WERI-Rb-1 (cell line): ENCODE measurements at regions not wholly inside any gene's neighbourhood (a gene's known extent, or its start where the extent isn't known, plus 50 kb on each side); places are given as distances from the start of the nearest gene placed in this dataset.

Source experiments
- DNase-seq: peaks from one replicate; pipeline ENCODE4 v3.0.0-alpha.2; 2020
- H3K27ac ChIP-seq: fragments of 250-450 bp; sonication (Bioruptor Pico); 2 replicates; pipeline ENCODE4 v1.5.1; 2020; ENCODE audit warnings: mild to moderate bottlenecking, moderate library complexity
- H3K27me3 ChIP-seq: fragments of 250-450 bp; sonication (Bioruptor Pico); 2 replicates; pipeline ENCODE4 v1.5.1; 2021; ENCODE audit warnings: mild to moderate bottlenecking, low read depth, moderate library complexity; ENCODE audit not compliant: insufficient read depth, severe bottlenecking
- H3K36me3 ChIP-seq: fragments of 250-450 bp; sonication (Bioruptor Pico); 2 replicates; pipeline ENCODE4 v1.5.1; 2020; ENCODE audit warnings: mild to moderate bottlenecking, moderate library complexity
- H3K4me3 ChIP-seq: 2 replicates; pipeline ENCODE4 v1.5.1; 2011; ENCODE audit warnings: low read depth, mild to moderate bottlenecking, control low read depth, low read length
- H3K9me3 ChIP-seq: fragments of 250-450 bp; sonication (Bioruptor Pico); 2 replicates; pipeline ENCODE4 v1.5.1; 2021; ENCODE audit warnings: mild to moderate bottlenecking, moderate library complexity; ENCODE audit not compliant: severe bottlenecking
- TF ChIP-seq, protein P1 (sequence below): IDR thresholded peaks from 2 replicates; pipeline ENCODE4 v1.5.1; 2011; ENCODE audit warnings: low read depth, mild to moderate bottlenecking, control low read depth, inconsistent platforms, low read length

DNA sequence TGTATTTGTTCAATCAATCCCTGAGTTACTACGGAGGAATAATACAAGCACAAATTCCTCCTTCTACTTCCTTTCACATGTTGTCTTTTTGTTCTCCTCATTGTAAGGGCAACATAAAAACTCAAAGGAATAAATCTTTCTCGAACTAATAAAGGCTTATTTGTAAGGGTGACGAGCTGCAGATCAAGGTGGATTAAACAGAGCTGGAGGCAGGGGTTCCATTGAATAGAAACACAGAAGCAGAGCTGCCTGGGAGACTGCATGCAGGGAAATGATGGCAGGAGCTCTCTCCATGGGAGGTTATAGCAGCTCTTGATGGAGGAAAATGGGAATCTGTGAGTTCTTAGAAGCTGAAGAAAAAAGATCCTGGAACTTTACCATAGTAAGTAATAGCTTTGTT is 160.2 kb downstream of the CYYR1 start:
- DNase-seq: no peak

DNA sequence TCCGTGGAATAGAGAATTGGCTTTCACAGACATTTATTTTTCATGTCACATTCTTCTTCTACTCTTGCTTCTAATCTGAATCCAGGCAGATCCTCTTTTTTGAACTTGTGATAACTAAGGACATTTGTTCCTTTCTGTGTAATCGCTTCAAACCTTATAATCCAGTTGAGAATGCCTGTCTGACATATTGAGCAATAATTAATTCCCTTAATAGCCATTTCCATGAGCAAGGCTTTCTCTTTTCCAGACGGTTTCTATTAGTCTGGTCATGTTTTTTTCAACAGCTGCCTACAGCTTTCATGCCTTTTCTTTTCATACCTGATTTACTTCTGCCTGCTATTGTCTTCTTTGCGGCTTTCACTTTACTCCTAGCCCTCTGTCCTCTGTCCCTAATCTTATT is 163.4 kb downstream of the CYYR1 start:
- Histone ChIP-seq H3K27ac (no peak overlapping the region; the same call in 1 of the 2 replicates), H3K9me3 (peaks cover 2% of the 10 kb centered on the region), H3K36me3 (no peaks in the 10 kb centered on the region), H3K27me3 (no peaks in the 10 kb centered on the region), H3K4me3 (no peak overlapping the region)
- TF ChIP-seq, protein P1, sequence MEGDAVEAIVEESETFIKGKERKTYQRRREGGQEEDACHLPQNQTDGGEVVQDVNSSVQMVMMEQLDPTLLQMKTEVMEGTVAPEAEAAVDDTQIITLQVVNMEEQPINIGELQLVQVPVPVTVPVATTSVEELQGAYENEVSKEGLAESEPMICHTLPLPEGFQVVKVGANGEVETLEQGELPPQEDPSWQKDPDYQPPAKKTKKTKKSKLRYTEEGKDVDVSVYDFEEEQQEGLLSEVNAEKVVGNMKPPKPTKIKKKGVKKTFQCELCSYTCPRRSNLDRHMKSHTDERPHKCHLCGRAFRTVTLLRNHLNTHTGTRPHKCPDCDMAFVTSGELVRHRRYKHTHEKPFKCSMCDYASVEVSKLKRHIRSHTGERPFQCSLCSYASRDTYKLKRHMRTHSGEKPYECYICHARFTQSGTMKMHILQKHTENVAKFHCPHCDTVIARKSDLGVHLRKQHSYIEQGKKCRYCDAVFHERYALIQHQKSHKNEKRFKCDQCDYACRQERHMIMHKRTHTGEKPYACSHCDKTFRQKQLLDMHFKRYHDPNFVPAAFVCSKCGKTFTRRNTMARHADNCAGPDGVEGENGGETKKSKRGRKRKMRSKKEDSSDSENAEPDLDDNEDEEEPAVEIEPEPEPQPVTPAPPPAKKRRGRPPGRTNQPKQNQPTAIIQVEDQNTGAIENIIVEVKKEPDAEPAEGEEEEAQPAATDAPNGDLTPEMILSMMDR: no peak
- no peak for DNase-seq

More for the DNA sequence above, 160.2 kb downstream of the CYYR1 start:
- Histone ChIP-seq H3K36me3 (no peaks in the 10 kb centered on the region), H3K27me3 (no peaks in the 10 kb centered on the region), H3K4me3 (no peak overlapping the region), H3K9me3 (no peaks in the 10 kb centered on the region), H3K27ac (no peak overlapping the region)
- TF ChIP-seq, protein P1: no peak

DNA sequence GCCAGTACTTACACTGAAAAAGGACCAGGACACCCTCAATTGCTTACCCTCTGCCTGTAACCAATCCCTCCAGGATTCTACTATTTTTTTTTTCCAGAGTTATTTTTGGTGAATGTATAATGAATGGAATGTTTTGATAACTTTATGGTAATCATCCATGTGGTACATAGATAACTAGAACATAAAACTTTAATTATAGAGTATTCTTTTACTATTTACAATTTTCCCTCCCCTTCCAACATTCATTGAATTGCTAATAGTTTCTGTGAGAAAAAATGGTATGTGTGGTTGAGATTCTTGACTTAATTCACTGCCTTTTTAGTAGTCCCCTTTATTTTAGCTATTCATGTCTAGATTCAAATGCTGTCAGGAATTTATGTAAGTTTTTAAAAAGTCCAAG is 164.6 kb downstream of the CYYR1 start:
- H3K27me3 ChIP-seq: no peaks in the 10 kb centered on the region
- DNase-seq: no peak
- no peak overlapping the region for H3K4me3 ChIP-seq
- TF ChIP-seq, protein P1: no peak
- peaks cover 2% of the 10 kb centered on the region for H3K9me3 ChIP-seq
- H3K36me3 ChIP-seq: no peaks in the 10 kb centered on the region
- H3K27ac ChIP-seq: no peak overlapping the region

DNA sequence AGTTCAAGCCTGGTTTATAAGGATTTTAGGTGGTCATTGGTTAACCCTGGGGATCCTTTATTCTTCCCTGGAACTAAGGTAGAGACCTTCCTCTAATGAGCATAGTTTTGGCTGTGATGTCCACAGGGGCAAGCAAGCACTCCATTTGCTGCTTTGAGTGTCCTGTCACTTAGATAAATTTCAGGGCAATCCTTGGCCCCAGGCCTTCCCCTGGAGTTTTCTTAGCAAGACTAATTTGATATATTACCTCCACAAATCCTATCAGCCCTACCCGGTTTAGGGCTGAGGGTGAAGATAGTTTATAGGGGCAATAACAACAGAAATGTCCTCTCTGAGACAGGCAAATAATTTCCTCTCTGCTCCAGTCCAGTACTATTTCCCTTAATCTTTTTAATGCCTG is 166.6 kb downstream of the CYYR1 start:
- no peak for DNase-seq
- Histone ChIP-seq H3K27me3 (no peaks in the 10 kb centered on the region), H3K27ac (no peak overlapping the region), H3K36me3 (no peaks in the 10 kb centered on the region), H3K4me3 (no peak overlapping the region), H3K9me3 (peaks cover 2% of the 10 kb centered on the region)
- TF ChIP-seq, protein P1: no peak

DNA sequence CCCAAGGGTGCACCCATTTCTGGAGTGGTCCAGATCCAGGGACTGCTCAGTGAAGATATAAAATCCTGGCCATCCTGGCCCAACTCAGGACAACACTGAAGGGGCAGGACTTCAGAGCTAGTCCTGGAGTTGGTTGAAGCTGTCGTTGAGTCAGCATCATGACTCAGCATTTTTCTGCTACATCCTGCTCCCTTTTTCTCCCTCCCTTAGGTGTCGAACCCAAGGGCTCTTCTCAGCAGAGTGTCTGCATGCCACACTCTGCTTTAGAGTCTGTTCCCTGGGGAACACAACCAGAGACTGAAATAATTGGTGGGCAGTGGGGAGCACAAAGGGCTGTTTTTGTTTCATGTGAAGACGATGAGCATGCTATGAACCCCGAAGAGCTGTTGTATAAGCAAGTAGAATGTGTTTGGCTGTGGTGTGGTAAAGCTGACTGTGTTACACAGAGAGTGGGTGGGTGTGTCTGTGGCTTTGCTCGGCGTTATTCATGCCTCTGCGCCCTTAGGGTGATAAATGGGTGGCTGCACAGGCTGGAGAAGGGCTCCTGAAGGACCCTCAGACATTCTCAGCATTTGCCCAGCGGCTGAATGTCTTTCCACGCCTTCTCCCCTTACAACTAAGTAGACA is 167.2 kb downstream of the CYYR1 start:
- no peak for DNase-seq
- Histone ChIP-seq H3K4me3 (no peak overlapping the region), H3K27me3 (no peaks in the 10 kb centered on the region), H3K36me3 (no peaks in the 10 kb centered on the region), H3K27ac (no peak overlapping the region), H3K9me3 (peaks cover 2% of the 10 kb centered on the region)
- TF ChIP-seq, protein P1: no peak

DNA sequence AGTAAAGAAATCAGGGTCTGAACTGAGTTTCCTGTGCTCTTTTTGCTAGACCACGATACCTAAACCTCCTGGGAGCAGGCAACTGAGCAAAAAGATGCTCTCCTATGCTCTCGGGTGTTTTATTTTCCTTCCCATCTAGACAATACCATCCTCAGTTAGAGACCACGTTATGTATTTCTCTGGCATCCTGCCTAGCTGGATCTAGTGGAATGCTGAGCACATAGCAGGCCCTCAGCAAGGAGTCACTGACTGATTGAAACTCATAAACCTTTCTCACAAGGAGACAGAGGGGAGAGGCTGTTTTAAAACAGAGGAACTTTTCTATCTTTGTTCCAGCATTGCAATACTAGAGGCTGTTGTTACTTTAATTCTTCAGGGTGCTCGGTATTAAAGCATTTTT is 168.0 kb downstream of the CYYR1 start:
- no peaks in the 10 kb centered on the region for H3K36me3 ChIP-seq
- H3K9me3 ChIP-seq: peaks cover 2% of the 10 kb centered on the region
- H3K4me3 ChIP-seq: no peak overlapping the region
- TF ChIP-seq, protein P1: no peak
- DNase-seq: no peak
- H3K27ac ChIP-seq: no peak overlapping the region
- H3K27me3 ChIP-seq: no peaks in the 10 kb centered on the region
